HG03095 (cell line): ENCODE measurements at regions not wholly inside any gene's neighbourhood (a gene's known extent, or its start where the extent isn't known, plus 50 kb on each side); places are given as distances from the start of the nearest gene placed in this dataset.

ENCODE experiments used
- ATAC-seq: cut with Tn5 transposase; IDR thresholded peaks from one replicate; pipeline ENCODE4 v1.9.1; 2021; ENCODE audit warnings: moderate library complexity; ENCODE audit not compliant: unreplicated experiment

- no peak for ATAC-seq
Observed at GRCh38 chr2:611519-611918, 65.7 kb downstream of the TMEM18 start.

DNA sequence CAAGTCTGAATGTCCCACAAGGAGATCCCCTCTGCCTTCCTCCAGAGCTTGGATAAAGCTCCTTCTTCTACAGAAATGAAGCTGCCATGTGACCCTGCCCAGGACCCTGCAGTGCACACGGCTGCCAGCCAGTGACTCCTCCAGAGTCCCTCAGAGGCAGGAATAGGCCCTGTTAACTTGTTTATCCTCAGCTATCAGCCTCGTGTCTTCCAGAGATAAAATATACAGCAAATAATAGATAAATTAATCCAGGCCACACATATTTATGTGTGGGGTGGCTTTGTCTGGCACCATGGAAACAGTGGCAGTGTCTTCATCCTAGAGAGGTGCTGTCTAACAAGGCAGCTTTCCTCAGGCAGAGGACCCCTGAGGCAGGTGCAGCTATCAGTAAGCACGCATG is 66.7 kb downstream of the TMEM18 start:
- ATAC-seq = no peak

- ATAC-seq = no peak
Observed at GRCh38 chr2:609881-610280, 67.3 kb downstream of the TMEM18 start.

DNA sequence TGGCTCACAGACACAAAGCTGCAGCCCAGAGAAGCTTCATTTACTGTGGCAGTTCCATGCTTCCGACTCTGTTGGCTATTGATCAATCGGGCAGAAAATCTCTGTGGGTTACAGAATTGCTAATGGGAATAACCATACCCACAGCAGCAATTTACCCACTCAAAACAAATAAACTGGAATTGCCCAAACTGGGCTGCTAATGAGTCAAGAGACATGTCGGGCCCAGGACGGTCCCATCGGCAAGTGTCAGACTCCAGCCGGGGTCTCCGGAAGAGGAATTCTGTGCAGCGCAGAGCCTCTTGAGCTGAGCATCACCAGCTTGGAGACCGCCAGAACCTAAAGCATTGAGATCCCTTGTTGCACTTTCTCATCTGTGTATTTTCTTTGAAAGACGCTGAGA is 67.8 kb downstream of the TMEM18 start:
- no peak for ATAC-seq

- no peak for ATAC-seq
Observed at GRCh38 chr2:608711-609110, 68.5 kb downstream of the TMEM18 start.

DNA sequence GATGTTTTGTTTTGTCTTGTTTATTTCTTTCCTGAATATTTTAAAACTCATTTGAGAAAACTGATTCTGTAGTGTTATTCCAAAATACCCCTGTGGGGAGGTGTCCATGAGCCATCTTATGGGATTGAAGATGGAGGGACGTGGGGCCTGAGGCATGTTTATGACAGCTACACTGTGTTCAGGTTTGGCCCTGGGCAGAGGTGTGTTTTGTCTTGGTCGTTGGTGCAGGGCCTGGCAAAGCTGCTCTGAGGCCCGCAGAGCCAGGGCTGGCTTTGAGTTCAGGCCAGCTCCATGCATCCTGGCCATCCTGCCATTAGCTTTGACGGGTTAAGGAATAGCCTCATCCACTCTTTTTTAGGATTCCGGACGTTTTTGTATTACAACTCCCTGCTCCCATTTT is 68.9 kb downstream of the TMEM18 start:
- ATAC-seq = no peak

DNA sequence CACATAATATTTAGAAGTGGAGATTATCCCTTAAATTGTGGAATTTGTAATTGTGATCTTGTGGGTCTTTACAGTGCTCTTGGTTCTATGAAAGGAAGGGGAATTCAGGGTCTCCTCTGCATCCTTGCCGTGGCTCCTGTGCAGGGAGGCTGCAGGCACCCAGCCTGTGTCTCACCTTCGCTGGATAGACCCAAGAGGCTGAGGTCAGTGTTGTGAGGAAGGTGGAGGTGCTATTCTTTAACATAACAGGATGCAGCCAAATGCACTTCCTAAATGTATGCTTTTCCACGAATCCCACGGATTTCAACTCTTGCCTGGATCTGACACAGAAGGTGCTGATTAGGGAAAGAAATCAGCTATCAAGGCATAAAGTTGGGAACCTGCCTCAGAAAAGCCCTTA is 69.5 kb downstream of the TMEM18 start:
- ATAC-seq = no peak

- no peak for ATAC-seq
Observed at GRCh38 chr2:607172-607571, 70.0 kb downstream of the TMEM18 start.

- ATAC-seq = no peak
Observed at GRCh38 chr2:605674-606608, 71.3 kb downstream of the TMEM18 start.

- ATAC-seq = no peak
Observed at GRCh38 chr2:604854-605524, 72.2 kb downstream of the TMEM18 start.

GRCh38 chr2:604385-604784 is 72.8 kb downstream of the TMEM18 start:
- ATAC-seq = no peak

DNA sequence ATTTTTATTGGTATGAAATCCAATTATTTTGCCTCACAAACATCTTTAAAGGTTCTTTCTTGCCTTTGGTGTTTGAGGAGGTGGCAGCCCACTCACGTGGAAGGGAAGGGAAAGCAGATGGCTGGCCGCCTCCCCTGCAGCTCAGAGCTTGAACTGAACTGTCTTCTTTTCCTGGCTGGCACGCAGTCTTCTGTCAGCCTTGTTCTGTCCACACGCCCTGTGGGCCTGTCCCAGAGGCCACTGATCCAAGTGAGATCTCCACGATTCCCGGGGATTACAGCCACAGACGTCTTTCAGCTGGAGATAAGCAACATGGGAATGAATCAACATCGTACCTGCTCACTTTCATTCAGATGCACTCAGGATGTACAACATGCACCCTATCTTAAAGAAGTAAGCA is 73.3 kb downstream of the TMEM18 start:
- no peak for ATAC-seq

- no peak for ATAC-seq
Observed at GRCh38 chr2:603427-603826, 73.8 kb downstream of the TMEM18 start.

DNA sequence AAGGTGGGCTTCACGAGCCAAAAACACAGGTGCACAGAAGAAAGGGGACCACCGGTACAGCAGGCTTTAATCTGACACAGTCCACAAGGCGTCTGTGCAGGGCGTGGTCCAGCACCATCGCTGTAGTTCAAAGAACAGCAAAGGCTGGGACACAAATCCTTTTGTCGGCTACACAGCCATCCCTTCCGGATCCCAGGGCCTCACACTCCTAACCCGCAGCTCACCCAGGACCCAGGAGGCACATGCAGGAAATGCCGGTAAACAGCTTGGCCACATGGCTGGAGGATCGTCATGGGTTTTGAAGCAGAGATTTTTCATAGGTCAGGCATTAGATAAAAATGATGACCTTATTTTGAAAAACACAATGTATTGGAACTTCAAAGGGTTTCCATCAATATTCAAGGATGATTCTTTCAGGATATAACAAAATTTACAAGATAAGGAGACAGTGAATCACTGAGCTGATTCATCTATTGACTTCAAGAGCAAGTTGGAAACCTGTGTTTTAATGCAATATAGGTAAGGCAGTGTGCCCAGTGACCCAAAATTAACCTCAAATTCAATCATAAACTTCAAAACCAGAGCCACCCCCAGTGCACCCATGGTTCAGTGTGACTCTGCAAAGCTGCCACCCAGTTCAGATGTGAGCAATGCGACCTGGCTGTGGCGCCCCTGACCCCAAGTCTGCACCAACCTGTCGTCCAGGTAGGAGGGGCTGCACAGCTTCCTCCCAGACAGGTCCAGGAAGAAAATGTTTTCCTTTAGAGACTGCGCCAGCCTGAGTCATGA is 74.4 kb downstream of the TMEM18 start:
- ATAC-seq = no peak

- ATAC-seq = no peak
Observed at GRCh38 chr2:601806-602455, 75.3 kb downstream of the TMEM18 start.

DNA sequence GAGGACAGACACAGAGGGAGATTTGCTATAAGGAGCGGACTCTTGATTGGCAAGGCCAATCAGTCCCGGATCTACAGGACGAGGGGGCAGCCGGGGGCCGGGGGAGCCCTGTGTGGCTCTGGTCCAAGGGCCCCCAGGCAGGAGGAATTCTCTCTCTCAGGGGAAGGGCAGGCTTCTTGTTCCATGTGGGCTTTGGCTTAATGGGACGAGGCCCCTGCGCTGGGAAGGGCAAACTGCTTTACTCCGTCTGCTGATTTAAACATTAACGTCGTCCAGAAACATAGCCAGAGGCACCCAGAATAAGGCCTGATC is 75.9 kb downstream of the TMEM18 start:
- no peak for ATAC-seq

GRCh38 chr2:600542-601386 is 76.4 kb downstream of the TMEM18 start:
- ATAC-seq = no peak

DNA sequence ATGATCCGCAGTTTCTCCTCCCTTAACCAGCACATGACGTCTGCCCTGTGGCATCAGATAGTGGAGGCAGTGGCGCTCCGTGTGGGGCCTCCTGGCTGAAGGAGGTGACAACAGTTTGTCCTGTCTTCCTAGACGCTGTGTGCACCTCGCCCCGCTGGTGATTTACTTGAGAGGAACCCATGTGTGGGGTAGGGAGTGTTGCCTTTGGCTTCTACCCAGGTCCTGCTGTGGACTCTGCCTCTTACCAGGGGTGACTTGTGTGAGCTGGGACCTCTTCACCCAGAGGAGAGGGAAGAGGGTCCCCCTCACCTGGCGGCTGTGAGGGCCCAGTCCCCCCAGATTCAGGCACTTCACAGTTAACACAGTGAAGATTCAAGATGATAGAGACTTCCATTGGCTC is 77.6 kb downstream of the TMEM18 start:
- ATAC-seq = no peak

GRCh38 chr2:598058-598802 is 79.0 kb downstream of the TMEM18 start:
- no peak for ATAC-seq
